IPS-NIHi11 (cell line): ENCODE measurements at regions not wholly inside any gene's neighbourhood (a gene's known extent, or its start where the extent isn't known, plus 50 kb on each side); places are given as distances from the start of the nearest gene placed in this dataset.

Experiments used
- DNase-seq: peaks from one replicate; pipeline ENCODE4 v3.0.0; 2012; ENCODE audit warnings: mixed read lengths, low spot score

DNA sequence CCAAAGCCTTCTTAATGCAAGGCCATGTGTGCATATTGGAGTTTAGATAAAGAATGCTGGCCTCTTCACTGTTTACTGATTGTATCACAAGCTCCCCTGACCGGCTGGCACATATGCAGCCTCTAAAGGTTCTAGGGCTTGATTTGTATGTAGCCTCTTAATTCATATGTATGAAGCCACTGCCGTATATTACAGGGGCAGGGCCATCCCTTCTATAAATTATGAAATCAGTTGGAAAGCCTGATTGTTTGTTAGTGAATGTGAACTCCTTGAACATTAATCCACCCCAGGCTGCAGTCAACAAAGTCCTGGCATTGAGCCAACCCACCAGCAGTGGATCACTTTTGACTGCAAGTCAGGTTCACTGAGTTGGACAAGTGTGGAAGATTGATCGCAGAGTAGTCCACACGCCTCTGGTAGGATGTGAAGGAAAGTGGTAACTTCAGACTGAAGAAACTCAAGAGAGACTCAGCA is 61.6 kb upstream of the PARD3B start:
- DNase-seq = peak; percentile 11

DNA sequence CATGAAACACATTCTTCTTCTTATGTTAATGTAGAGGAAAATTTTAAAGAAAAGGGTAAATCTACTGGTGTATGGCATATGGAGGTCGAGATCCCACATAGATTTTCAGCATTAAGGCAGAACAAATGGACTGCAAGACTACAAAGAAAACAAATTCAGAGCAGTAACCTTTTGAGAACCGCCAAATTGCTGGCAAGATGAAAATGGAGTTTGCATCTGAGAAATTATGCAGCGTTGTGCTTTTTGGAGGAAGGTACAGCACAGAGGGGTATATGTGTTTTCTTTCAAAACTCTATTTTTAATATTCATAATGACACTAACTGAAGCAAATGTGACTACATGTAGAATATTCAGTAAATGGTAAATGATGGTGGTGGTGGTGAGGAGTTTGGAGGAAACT is 59.0 kb upstream of the PARD3B start:
- DNase-seq = no peak

DNA sequence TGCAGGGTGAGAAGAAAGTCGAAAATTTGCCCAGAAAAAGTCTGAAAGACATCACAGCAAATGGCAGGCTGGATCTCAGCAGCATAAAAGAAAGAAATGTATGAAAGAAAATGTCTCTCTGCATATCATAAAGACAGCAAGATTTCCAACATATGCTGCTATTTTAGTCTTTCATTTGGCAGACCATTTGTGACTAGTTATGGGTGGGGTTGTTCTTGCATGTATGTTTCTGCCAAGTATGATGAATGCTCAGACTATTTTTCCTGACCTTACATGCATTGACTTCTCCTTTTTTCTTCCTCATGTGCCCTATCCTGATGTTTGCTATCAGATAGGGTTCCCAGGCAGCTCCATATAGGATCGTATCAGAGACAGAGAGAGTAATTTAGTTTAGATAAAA is 58.5 kb upstream of the PARD3B start:
- no peak for DNase-seq

DNA sequence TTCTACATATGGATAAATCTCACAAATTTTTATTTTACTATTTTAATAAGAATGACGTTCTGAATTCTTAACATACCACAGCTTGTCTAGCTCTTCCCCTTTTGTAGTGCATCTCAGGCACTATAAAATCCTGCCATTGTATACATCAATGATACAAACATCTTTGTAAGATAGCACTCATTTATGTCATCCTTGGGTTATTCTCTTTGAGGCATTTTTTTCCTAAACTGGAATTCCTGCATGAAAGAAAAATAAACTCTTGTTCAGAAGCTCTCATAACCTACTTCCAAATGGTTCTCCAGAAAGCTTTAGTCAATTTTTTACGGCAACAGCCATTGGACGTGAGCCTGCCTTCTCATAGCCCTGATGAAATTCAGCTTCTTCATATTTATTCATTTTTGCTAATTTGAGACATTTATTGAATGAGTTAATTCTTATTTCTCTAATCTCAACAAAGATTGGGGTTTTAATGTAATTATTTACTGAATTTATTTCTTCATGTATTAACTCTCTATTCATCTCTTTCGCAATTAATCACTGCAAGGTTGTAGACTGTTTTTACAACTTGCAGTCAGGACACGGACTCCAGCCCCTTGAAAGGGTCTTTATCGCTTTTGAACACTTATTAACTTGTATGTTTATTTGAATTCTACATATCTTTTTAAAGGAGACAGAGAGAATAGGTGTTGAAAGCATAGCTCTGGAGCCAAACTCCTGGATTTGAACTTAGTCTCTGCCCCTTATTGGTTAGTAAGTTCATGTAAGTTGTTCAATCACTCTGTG is 57.6 kb upstream of the PARD3B start:
- DNase-seq = no peak

DNA sequence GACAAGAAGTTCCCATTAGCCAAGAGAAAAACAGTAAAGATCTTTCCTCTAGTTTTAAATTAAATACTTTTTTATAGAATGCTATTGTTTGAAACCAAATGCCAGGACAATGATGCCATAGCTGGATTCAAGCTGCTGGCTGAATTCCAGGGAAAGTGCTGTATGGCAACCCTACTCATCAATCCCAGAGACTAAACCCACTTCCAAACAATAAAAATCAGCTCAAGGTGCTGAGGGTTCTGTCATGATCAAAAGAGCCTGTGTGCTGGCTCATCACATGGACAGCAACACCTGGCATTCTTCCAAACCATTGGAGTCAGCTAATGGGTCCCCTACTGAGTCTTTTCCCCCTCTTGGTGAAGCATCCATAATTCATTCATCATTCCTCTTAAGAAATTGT is 53.7 kb upstream of the PARD3B start:
- DNase-seq = no peak

DNA sequence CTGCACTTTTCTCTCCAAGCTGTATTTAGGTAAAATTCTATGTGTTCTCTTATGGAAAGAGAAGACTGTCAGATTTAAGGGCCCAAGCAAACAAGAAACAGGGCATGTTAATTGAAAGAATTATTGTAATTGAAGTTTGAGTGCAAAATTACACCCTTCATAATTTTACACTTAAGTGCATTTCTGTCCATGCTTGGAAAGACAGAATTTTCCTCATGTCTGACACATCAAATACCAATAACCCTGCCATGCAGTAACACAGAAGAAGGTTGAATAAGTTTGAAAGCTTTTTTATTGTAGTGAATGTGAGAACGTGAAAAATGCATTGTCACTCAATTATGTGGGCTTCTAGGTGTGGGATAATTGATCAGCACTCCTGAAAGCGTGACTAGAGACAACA is 52.9 kb upstream of the PARD3B start:
- DNase-seq = no peak

DNA sequence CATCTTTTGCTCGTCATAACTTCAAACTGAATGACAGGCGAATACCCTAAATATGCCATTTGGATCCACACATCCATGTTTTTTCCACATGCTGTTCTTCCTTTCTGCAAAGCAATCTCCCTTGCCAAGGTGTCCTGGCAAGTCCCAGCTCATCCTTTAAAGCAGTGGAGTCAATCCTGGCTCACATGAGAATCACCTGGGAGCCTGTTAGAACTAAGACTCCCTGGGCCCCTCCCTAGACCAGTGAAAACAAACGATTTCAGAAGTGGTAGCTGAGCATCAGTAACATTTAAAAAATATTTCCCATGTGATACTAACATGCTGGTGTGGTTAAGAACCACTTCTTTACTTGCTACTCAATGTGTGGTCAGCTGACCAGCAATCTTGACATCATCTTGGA is 50.6 kb upstream of the PARD3B start:
- no peak for DNase-seq

DNA sequence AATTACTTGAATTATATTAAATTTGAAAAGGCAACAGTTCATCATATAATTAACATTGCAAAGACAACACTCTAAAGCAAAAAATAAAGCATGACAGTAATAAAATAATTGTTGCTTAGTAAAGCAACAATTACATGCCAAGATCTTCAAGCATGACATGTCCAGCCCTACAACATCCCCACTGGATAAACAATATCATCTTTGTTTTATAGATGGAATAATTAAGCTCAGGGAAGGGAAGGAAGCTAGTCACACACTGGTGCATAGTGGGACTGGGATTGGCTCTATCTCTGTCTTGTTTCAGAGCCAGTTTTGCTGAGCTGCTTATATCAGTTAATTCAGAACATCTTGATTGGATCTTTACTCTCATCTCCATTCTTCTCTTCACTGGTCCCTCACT is 49.9 kb upstream of the PARD3B start:
- DNase-seq = no peak
